CD1c-positive myeloid dendritic cell (primary cell): ENCODE measurements at regions not wholly inside any gene's neighbourhood (a gene's known extent, or its start where the extent isn't known, plus 50 kb on each side); places are given as distances from the start of the nearest gene placed in this dataset.

ENCODE experiments used
- DNase-seq: peaks from one replicate; pipeline ENCODE4 v3.0.0-alpha.2; 2016; ENCODE audit errors: extremely low spot score

DNA sequence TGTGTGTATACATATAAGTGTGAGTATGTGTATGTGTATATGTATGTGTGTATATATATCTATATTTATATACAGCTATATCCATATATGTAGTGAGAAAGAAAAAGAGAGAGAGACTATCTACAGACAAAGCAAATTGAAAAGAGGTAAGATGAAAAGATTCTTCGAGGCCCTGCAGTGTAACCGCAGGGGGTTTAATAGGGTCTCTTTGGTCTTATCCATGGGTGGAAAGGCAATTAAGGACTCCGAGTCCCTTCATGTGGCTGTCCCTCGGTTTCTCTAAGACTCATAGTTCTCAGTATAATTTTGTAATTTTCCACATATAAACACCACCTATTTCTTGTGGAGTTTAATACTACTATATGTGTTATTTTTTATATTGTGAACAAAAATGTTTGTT, 50.6 kb upstream of the JAZF1 start:
- DNase-seq = no peak

DNA sequence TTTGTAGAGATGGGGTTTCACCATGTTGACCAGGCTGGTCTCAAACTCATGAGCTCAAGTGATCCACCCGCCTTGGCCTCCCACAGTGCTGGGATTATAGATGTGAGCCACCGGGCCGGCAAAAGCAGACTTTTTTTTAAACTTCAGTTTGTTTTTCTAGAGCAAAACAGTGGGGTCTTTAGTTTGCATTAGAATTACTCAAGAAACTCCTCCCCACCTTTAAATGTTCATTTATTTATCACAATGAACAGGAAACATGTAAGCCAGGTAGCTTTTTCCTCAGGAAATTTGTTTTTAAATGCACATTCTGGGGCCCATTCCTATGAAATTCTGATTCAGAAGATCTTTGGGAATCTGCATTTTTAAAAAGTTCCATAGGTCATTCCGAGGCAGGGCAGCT, 56.0 kb upstream of the JAZF1 start:
- DNase-seq = no peak

- DNase-seq = peak; percentile 11
These were observed 56.8 kb upstream of the JAZF1 start for GRCh38 chr7:28237363-28237762.

GRCh38 chr7:28239823-28240204, 59.2 kb upstream of the JAZF1 start:
- DNase-seq = peak; percentile 66

GRCh38 chr7:28240481-28240880, 59.9 kb upstream of the JAZF1 start:
- peak; percentile 29 for DNase-seq

- DNase-seq = no peak
These were observed 63.3 kb upstream of the JAZF1 start for GRCh38 chr7:28243861-28244260.

DNA sequence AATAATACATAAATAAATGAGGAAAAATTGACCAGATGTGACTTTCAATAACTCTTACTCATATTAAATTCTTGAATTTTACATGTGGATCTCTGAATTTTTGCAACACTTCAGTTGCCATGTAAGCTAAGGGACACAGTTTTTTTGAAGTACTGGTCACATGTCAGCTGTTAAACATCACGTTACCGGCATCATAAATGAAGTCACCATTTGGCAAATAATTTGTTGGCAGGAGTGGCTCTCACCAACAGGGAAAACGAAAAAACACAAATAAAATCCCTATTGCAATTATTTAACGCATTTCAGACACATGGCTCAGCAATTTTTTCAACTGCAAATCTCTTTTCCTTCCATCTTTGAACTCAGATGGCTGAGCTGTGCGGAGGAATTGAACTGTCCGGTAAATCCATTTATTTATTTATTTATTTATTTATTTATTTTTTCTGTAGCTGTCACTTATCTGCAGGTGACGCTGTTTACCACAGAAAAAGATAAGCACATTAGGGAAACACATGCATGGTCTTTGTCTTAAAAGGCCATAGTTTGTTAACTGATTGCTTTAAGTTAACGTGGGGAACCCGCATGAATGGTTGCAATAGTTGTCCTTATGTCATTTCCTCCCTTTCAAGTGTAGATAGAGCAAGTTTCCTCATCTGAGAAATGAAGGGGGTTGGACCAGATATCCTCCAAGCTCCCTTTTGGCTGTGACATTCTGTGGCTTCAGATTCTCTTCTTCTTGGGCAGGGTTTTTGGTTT, 64.7 kb upstream of the JAZF1 start:
- DNase-seq = no peak

- no peak for DNase-seq
These were observed 66.4 kb upstream of the JAZF1 start for GRCh38 chr7:28246921-28247461.

GRCh38 chr7:28258240-28258639, 77.6 kb upstream of the JAZF1 start:
- DNase-seq = no peak

DNA sequence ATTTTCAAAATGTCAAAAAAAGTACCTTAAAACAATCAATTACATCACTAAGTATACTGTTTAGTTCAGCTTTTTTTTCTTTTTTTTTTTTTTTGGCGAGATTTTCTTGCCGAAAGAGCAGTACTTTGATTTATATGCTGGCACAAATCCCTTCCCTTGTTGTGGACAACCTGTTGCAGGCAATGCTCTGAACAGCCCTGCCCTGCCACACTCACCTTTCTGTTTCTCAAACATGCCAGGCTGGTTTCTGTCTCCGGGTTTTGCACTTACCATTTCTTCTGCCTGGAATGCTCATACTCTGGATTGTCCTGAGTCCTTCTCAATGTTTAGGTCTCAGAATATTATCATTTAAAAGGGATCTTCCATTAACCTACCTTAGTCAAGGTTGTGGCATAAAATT, 80.4 kb upstream of the JAZF1 start:
- no peak for DNase-seq

- DNase-seq = no peak
These were observed 83.2 kb upstream of the JAZF1 start for GRCh38 chr7:28263622-28264271.

- no peak for DNase-seq
These were observed 85.8 kb upstream of the JAZF1 start for GRCh38 chr7:28266402-28266801.

GRCh38 chr7:28267012-28267411, 86.4 kb upstream of the JAZF1 start:
- DNase-seq = no peak

DNA sequence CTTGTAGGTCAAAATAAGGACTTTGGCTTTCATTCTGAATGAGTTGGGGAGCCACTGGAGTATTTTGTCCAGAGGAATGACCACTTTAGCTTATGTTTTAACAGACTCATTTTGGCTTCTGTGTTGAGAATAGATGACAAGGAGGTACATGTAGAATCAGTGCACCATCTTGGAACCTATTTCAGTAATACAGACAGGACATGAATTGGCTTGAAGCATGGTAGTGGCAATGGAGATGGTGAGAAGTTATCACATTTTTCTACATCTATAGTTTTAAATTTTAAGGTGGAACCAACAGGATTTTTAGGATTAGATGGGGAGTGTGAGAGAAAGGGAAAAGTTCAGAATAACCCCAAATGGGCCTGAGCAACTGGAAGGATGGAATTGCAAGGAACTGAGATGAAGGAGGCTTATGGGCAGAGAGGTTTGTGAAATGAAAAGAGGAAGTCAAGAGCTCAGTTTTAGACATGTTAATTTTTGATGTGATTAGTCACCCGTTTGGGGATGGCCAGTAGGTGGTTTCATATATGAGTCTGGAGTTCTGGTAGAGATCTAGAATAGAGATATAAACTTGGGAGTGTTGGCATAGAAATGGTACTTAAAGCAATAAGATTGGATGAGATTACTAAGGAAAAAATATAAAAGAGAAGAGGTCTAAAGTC, 89.2 kb upstream of the JAZF1 start:
- peak; percentile 58 for DNase-seq

- DNase-seq = no peak
These were observed 89.9 kb upstream of the JAZF1 start for GRCh38 chr7:28270536-28270935.

- peak; percentile 60 for DNase-seq
These were observed 91.9 kb upstream of the JAZF1 start for GRCh38 chr7:28272461-28272877.

DNA sequence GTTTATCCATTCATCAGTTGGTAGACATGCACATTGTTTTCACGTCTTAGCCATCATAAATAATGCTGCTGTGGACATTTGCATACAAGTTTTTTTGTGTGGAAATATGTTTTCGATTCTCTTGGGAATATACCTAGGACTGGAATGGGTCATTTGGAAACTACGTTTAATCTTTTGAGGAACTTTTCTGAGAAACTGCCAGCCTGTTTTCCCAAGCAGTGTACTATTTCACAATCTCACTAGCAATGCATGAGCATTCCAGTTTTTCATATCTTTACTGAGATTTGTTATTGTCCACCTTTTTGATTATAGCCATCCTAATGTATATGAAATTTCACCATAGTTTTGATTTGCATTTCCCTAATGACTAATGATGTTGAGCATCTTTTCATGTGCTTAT, 95.7 kb upstream of the JAZF1 start:
- DNase-seq = no peak

GRCh38 chr7:28277364-28277763, 96.8 kb upstream of the JAZF1 start:
- no peak for DNase-seq

DNA sequence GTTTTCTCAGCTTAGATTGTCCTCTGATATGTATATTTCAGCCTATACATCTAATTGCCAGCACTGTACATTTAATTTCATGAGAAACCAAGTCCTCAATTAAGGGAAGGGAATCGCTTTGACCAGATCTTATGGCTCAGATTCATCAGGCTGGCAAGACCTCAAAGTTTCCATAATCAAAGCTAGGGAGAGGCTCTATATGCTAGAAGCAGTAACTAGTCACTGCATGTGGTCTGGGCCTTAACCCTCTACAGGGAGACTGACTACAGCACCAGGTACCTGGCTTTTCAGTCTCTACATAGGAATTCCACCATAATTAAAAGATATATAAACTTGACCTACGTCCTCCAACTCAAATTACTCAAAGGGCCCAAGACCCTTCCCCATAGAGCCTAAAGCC, 97.4 kb upstream of the JAZF1 start:
- no peak for DNase-seq

- DNase-seq = no peak
These were observed 99.9 kb upstream of the JAZF1 start for GRCh38 chr7:28280516-28280915.

- DNase-seq = no peak
These were observed 109.9 kb upstream of the JAZF1 start for GRCh38 chr7:28290496-28290895.

GRCh38 chr7:28291559-28291958, 111.0 kb upstream of the JAZF1 start:
- no peak for DNase-seq
